Prostate gland (tissue), 2 donors: ENCODE measurements at regions not wholly inside any gene's neighbourhood (a gene's known extent, or its start where the extent isn't known, plus 50 kb on each side); places are given as distances from the start of the nearest gene placed in this dataset.

Experiments
- CTCF ChIP-seq, 4 experiments: fragments of 200-600 bp in 2 of 4; fragments of 450-650 bp in 2 of 4; sonication (generic) in 2 of 4; IDR thresholded peaks; 1 replicate in 3 of 4; 2 replicates in 1 of 4; pipeline ENCODE4 v1.5.1; 2016 to 2019; ENCODE audit warnings: antibody characterized with exemption in 4 of 4, mild to moderate bottlenecking in 2 of 4, moderate library complexity in 2 of 4
- POLR2A ChIP-seq: fragments of 450-650 bp; IDR thresholded peaks from one replicate; pipeline ENCODE4 v1.6.1; 2016; ENCODE audit warnings: antibody characterized with exemption, mild to moderate bottlenecking

GRCh38 chr9:81753436-81753835, 64.1 kb upstream of the TLE1 start:
- TF ChIP-seq CTCF (IDR thresholded peaks at IDR 0.05) (no peak), POLR2A (no peak)
